SKM-1 (cell line): ENCODE measurements at regions not wholly inside any gene's neighbourhood (a gene's known extent, or its start where the extent isn't known, plus 50 kb on each side); places are given as distances from the start of the nearest gene placed in this dataset.
"Not testable (repeated sequence)": the region's sequence is repeated elsewhere in the genome, so short reads cannot be mapped to it uniquely, and the experiment has no call there.

Source experiments
- DNase-seq: peaks from one replicate; lab custom pipeline; 2025; ENCODE audit not compliant: unreplicated experiment; lab: John Stamatoyannopoulos, UW

- no peak for DNase-seq
These were observed 277.0 kb upstream of the TBX18 start for GRCh38 chr6:85041376-85041775.

- DNase-seq: no peak
These were observed 272.8 kb upstream of the TBX18 start for GRCh38 chr6:85037221-85037620.

- DNase-seq: no peak
These were observed 271.4 kb upstream of the TBX18 start for GRCh38 chr6:85035766-85036165.

GRCh38 chr6:85033547-85033946, 269.1 kb upstream of the TBX18 start:
- DNase-seq: no peak

- no peak for DNase-seq
These were observed 261.6 kb upstream of the TBX18 start for GRCh38 chr6:85026021-85026420.

GRCh38 chr6:85023721-85024120, 259.3 kb upstream of the TBX18 start:
- no peak for DNase-seq

GRCh38 chr6:85017352-85017751, 253.0 kb upstream of the TBX18 start:
- no peak for DNase-seq

- no peak for DNase-seq
These were observed 252.3 kb upstream of the TBX18 start for GRCh38 chr6:85016726-85017125.

GRCh38 chr6:85015396-85015990, 251.1 kb upstream of the TBX18 start:
- peak; percentile 5 for DNase-seq

GRCh38 chr6:85010865-85011264, 246.5 kb upstream of the TBX18 start:
- DNase-seq: no peak

- no peak for DNase-seq
These were observed 244.1 kb upstream of the TBX18 start for GRCh38 chr6:85008296-85009009.

GRCh38 chr6:85006362-85006761, 242.0 kb upstream of the TBX18 start:
- no peak for DNase-seq

GRCh38 chr6:85005494-85005893, 241.1 kb upstream of the TBX18 start:
- DNase-seq: no peak

GRCh38 chr6:85004361-85004995, 240.1 kb upstream of the TBX18 start:
- no peak for DNase-seq

GRCh38 chr6:85002847-85003246, 238.4 kb upstream of the TBX18 start:
- DNase-seq: no peak

- DNase-seq: no peak
These were observed 235.6 kb upstream of the TBX18 start for GRCh38 chr6:85000001-85000400.

GRCh38 chr6:84998223-84998622, 233.8 kb upstream of the TBX18 start:
- no peak for DNase-seq

- not testable (repeated sequence) for DNase-seq
These were observed 224.4 kb upstream of the TBX18 start for GRCh38 chr6:84988766-84989165.

GRCh38 chr6:84985490-84985889, 221.1 kb upstream of the TBX18 start:
- not testable (repeated sequence) for DNase-seq

GRCh38 chr6:84979541-84979940, 215.1 kb upstream of the TBX18 start:
- DNase-seq: no peak

GRCh38 chr6:84977363-84977705, 212.9 kb upstream of the TBX18 start:
- DNase-seq: no peak

GRCh38 chr6:84976526-84977362, 212.3 kb upstream of the TBX18 start:
- DNase-seq: no peak
